Bronchial epithelial cell (primary cell): ENCODE measurements at regions not wholly inside any gene's neighbourhood (a gene's known extent, or its start where the extent isn't known, plus 50 kb on each side); places are given as distances from the start of the nearest gene placed in this dataset.

ENCODE experiments used
- DNase-seq: peaks from one replicate; pipeline ENCODE4 v3.0.0-alpha.2; 2010; ENCODE audit warnings: low read depth
- FAIRE-seq: peaks from 2 replicates; lab custom pipeline; 2011; peaks lifted over from hg19 to GRCh38; lab: Jason Lieb, UNC
- H3K27me3 ChIP-seq: 2 replicates; pipeline ENCODE4 v1.5.1; 2011; ENCODE audit warnings: low read length; ENCODE audit not compliant: control insufficient read depth, insufficient read depth
- H3K36me3 ChIP-seq: 2 replicates; pipeline ENCODE4 v1.5.1; 2011; ENCODE audit warnings: low read length; ENCODE audit not compliant: control insufficient read depth, insufficient read depth
- H3K4me3 ChIP-seq: 2 replicates; pipeline ENCODE4 v1.5.1; 2011; ENCODE audit warnings: mild to moderate bottlenecking, low read depth, low read length, control low read depth
- CTCF ChIP-seq: IDR thresholded peaks from 2 replicates; pipeline ENCODE4 v1.5.1; 2011; ENCODE audit warnings: mild to moderate bottlenecking, moderate library complexity, low read length, control low read depth, inconsistent platforms; ENCODE audit not compliant: insufficient read depth, severe bottlenecking

GRCh38 chr13:80666782-80667552, 326.0 kb upstream of the SPRY2 start:
- no peaks in the 10 kb centered on the region for H3K27me3 ChIP-seq
- no peak for TF ChIP-seq CTCF
- H3K4me3 ChIP-seq = no peak overlapping the region
- no peaks in the 10 kb centered on the region for H3K36me3 ChIP-seq
- FAIRE-seq (no peak), DNase-seq (peak; percentile 3)

- Histone ChIP-seq H3K36me3 (no peaks in the 10 kb centered on the region), H3K27me3 (no peaks in the 10 kb centered on the region), H3K4me3 (no peak overlapping the region)
- peak; percentile 66 for DNase-seq
- no peak for FAIRE-seq
- no peak for TF ChIP-seq CTCF
These were observed 324.9 kb upstream of the SPRY2 start for GRCh38 chr13:80665792-80666333.

GRCh38 chr13:80664950-80665349, 324.0 kb upstream of the SPRY2 start:
- H3K27me3 ChIP-seq = no peaks in the 10 kb centered on the region
- no peaks in the 10 kb centered on the region for H3K36me3 ChIP-seq
- TF ChIP-seq CTCF = no peak
- H3K4me3 ChIP-seq = no peak overlapping the region
- FAIRE-seq (no peak), DNase-seq (no peak)

- DNase-seq = no peak
- Histone ChIP-seq H3K4me3 (no peak overlapping the region), H3K27me3 (no peaks in the 10 kb centered on the region), H3K36me3 (no peaks in the 10 kb centered on the region)
- TF ChIP-seq CTCF = no peak
- no peak for FAIRE-seq
These were observed 322.9 kb upstream of the SPRY2 start for GRCh38 chr13:80663788-80664187.

- H3K36me3 ChIP-seq = no peaks in the 10 kb centered on the region
- no peak for TF ChIP-seq CTCF
- H3K4me3 ChIP-seq = no peak overlapping the region
- H3K27me3 ChIP-seq = no peaks in the 10 kb centered on the region
- FAIRE-seq = no peak
- DNase-seq = no peak
These were observed 317.8 kb upstream of the SPRY2 start for GRCh38 chr13:80658705-80659104.
